GM19372 (cell line): ENCODE measurements at regions not wholly inside any gene's neighbourhood (a gene's known extent, or its start where the extent isn't known, plus 50 kb on each side); places are given as distances from the start of the nearest gene placed in this dataset.

Experiments used
- ATAC-seq: cut with Tn5 transposase; IDR thresholded peaks from one replicate; pipeline ENCODE4 v1.9.1; 2021; ENCODE audit warnings: mild to moderate bottlenecking, low read depth, moderate library complexity; ENCODE audit not compliant: unreplicated experiment

DNA sequence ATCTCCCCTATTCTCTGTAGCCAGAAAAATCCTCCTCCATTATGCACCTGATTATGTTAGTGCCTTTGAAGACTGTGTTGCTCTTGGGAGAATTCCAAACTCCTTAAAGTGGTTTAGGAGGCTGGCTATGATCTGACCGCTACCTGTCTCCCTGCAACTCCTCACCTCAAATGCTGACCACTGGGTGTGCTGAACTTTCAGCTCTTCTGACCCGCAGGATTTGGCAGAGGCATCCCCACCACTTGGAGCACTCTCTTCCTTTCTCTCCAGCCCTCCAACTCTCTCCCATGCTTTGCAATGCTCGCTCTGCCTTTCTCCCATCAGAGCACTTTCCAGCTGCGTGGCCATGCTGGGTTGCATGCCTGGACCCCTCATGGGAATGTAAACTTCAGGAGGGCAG is 227.6 kb downstream of the RPS24 start:
- no peak for ATAC-seq

DNA sequence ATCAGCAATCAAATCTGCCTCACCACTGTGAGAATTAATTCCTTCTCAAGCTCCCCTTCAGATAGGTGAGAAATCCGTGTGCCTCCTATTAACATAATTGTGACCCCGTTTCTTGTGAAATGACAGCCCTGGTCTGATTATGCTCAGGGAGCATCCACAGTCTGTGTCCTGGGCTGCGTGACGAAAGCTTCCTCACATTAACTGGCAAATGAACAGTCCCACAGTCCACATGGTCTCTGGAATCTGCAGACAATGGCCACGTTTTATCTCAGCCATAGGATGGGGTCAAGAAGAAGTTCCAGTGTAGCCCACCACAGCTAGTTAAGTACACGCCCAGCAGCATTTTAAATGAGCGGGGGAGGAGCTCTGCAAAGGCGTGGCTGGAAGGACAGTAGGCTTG is 229.2 kb downstream of the RPS24 start:
- no peak for ATAC-seq

DNA sequence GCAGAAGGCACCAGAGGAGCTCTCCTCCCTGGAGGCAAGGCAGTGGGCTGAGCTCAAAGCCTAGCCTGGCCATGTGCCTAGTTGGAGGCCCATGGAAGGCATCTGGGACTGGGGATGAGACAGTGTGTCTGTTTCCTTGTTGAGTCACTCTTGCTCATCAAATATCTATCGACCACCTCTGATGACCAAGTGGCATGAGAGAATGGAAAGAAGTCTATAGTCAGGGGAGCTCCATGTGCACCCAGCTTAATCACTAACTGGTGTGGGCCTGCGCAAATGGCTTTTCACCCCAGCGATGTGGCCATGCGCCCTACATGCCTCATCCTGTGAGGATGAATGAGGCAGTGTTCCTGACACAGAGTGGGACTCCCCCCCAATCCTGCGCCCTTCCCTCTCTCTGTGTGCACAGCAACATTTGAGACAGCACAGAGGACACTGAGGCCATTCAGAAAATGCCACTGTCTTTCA is 229.9 kb downstream of the RPS24 start:
- ATAC-seq = no peak

DNA sequence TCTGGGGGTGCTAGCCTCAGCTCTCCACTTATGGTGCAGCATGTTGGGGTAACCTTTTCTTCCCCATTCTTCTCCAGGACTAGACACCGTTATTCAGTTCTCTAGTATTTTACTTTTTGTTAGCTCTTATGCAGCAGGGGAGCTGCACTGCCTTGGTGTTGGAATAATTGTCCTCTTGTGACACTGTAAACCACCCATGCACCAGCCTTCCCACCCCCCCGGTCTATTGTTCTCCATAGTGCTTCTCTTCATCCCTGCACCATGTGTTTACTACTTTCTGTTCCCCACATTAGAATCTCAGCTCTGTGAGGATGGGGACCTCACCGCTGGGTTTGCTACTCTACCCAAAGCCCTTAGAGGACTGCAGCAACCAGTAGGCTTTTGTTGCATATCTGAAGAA is 230.7 kb downstream of the RPS24 start:
- ATAC-seq = no peak

DNA sequence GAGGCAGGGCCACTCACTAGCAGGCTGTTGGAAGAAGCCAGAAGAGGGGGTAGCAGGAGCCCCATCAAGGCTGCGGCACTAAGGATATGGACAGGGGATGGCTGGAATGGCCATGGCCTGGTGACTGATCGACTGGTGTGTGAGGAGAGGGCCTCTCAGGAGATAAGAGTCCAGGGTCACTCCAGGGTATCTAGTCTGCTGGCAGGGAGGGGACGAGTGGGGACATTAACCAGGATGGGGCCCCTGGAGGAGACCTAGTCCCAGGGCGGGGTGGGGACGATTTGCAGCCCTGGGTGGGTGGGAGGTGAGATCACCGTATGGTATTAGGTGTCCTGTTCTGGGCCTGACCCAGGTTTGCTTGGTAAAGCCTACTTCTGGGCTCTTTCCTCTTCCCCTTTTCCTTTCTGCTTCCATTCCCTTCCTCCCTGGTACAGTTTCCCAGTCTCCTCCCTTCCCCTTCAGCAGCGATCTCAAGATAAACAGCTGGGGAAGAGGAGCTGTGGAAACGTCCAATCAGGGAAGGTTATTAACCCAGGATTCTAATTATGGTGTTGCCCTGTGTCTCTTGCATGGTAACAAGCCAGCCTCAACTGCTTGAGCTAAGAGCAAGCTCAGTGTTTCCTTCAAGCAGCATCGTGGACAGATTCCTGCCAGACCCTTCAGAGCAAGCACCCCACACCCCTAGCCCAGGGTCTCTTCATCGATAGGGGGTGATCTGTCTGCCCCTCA is 233.2 kb downstream of the RPS24 start:
- no peak for ATAC-seq

DNA sequence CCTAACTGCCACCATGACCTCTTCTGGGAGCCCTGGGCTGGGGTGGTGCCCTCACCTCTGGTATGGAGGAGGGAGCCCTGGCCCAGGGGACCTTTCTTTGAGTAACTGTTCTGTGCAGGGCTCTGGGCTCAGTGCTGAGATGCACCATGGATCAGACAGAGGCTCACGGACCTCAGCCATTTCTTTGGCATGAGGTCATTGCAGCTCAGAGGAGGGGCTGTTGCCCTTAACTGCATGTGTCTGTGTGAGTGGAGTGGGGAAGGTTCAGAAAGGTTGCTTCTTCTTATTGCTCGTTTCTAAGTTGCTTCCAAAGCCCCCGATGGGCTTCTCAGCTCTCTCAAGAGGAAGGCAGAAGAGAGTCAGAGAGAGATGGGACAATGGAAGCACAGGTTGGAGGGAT is 233.9 kb downstream of the RPS24 start:
- ATAC-seq = no peak

DNA sequence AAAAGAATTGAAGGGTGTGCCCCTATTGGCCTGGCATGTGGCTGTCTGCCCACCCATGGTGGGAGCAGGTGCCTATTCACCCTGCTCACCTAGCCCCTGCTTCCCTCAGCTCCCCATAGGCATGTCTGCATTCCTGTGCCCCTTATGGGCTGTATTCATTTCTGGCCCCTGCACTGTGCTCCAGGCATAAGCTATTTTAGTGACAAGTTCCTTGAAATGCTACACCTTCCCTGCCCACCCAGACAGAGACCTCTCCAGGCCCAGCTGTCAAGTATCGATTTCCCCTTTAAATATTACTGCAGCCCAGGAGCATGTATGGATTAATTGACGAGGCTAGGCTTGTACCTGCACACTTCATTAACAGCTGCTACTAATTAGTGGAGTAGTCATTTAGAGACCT is 235.4 kb downstream of the RPS24 start:
- no peak for ATAC-seq

DNA sequence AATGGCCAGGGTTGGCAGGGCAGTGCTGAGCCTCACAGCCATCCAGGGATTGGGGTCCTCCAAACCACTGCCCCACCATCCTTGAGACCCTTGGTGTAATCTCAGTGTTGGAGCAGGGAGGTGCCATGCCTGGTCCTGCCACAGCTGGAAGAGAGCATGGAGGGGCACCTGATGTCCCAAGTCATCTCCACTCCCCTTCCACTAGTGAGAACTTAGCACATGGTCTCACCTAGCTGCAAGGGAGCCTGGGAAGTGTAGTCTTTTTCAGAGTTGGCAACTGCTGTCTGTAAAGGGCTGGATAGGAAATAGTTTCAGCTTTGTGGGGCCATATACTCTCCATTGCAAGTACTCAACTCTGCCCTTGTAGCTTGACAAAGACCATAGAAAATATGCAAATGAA is 238.7 kb downstream of the RPS24 start:
- no peak for ATAC-seq

DNA sequence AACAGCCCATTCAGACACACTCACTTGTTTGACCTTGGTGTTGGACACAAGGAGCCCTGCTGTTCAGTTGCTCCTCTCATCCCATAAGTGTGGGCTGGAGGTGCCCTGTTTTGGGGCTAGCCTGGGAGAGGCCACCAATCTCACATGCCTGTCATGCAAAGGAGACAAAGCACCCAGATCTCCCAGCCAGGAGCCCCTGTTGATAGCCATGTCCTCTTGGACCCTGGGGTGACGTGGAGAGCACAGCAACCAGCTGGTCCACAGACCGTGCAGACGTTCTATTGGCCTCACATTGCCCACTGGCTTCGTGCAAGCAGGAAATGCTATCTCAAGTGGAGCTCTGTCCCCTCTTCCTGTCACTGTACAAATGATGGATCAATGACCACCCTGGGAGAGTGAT is 240.8 kb downstream of the RPS24 start:
- ATAC-seq = no peak

DNA sequence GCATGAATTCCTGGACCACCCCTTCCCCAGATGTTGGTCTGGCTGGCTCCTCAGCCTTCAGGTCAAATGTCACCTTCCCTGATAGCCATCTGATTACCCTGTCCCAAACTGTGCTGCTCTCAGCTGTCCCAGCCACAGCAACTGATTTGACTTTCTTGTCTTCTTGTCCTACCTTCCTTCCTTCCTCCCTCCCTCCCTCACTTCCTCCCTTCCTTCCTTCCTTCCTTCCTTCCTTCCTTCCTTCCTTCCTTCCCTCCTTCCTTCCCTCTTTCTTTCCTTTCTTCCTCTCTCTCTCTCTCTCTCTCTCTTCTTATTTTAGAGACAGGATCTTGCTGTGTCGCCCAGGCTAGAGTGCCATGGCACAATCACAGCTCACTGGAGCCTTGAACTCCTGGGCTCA is 242.5 kb downstream of the RPS24 start:
- ATAC-seq = no peak

DNA sequence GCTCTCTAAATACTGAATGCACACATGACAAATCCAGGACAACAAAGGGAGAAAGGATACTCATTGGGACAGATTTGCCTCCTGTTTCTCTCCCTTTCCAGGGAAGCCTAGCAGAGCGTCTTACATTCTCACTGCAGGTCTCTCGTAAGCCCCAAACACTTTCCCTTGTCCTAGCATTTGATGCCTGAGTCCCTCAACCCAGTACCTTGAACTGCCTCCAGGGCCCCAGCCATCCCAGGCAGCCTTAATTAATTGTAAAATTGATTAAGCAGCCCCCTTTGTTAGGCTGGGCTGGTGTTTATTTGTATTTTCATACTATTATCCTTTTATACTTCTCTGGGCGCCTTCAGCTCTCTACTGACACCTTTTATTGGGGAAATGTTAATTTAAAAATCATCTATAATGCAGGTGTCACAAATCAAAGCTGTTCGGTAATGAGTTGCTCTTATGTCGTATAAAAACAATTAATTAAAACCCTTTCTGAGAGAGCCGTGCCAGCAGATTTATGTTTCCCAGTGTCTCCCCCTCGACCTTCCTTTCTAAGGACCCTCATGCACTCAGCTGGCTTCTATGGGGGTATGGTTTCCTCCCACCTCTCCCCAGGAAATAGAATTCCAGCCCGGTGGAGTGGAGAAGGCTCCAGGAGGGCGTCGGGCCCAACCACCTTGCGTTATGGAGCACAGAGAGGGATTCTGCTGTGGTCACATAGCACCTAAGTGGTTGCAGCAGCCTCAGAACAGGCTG is 243.8 kb downstream of the RPS24 start:
- no peak for ATAC-seq

DNA sequence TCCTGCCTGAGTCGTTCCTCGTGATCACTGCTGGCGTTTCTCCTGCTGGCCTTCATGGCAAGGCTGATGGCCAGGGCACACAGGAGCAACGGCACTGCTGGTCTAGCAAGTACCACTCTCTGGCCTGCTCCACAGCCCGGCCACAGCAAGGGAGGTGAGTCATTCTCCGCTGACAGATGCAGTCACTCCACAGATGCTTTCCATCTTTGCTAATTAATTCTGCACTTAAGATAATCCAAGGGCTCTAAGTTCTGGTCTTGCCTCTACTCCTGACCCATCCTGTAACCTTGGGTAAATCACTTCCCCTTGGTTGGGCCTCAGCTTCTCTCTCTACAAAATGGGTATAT is 244.4 kb downstream of the RPS24 start:
- no peak for ATAC-seq

DNA sequence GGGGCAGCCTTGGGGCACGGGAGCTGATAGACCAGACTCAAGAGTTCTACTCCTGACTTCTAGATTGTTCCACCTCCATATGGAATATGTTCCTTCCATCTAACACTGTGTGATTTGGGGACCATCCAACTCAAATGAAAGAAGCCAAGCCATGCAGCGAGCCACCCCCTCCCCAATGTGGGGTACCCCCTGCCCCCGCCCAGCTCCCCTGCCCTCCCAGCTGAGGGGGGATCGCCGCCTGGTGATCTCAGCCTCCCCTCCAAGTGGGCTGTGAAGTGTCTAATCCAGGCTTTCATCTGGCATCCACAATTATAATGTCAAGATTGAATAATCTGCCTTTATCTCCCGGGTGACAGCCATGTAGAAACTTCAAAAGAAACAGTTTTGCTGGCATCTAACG is 246.1 kb downstream of the RPS24 start:
- no peak for ATAC-seq

DNA sequence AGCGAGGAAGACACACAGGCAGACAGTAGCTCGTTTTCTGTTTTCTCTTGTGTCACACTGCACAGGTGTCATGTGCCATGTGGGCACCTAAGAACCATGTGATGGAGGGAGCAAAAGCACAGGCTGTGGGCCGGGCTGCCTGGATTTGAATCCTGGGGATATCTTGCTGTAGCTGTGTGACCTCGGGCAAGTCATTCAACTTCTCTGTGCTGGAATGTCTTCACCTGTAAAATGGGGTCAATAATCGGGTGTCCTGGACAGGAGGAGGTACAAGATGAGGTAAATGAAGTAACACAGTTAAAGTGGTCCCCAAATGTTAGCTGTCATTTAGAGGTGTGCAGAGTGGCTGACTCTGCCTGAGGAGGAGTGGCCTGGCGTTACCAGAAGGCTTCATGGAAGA is 246.9 kb downstream of the RPS24 start:
- no peak for ATAC-seq

DNA sequence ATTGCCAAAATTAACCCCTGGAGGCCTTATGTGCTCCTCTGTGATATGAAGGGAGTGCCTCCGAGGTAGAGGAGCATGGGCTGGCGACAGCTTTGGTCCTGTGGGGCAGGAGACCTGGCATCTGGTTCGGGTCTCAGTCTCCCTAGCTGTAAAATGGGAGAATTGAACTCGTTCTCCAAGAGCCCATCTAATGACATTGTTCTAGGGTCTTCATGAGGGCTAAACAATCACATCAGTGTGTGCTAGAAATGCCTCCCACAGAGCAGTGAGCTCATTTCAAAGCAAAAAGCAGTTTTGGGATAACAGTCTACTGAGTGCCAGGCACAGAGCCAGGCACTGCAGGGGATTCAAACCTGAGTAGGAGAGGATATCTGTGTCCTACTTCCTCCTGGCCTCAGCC is 248.0 kb downstream of the RPS24 start:
- no peak for ATAC-seq

DNA sequence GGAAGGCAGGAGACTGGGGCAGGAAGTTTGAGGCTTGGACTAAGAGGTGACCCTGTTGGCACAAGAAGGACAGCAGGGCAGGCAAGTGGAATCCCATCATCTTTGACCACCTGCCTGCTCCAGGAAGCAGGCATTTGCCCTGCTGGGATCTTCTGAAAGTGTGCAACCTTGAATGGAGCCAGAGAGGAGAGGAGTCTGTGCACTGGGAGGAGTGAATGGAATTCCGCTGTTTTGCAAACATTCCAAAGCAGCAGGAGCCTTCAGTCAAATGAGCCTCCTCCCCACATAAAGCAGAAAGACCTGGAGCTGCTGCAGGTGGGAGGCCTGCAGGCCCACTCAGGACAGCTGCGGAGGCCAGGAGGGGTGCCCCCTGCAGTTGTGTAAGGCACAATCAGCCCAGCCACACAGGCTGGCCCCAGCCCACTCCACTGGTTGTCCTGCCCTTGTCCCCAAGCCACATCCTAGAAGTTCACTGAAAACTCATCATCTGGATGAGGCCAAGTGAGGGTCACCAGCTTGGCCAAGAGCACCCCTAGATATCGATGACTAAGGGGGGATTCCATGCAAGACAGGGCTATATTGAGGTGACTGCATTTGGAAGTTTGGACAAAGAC is 249.5 kb downstream of the RPS24 start:
- ATAC-seq = no peak

DNA sequence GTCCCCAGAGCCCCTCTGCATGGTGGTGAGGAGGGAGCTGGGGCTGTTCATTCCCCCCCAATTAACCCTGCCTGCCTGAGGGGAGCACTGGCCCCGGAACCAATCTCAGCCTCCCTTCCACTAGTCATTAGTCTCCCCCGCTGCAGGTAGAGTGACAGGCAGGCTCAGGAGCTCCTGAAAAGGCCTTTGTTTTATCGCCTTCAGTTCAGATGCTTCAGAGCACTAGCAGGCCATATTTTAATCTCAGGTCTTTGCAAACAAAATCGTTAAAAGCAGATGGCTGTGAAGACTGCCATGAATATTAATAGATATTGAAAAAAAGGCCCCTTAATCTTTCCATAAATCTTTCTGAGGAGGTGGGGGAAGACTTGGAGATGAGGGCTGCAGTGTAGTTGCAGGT is 250.7 kb downstream of the RPS24 start:
- ATAC-seq = no peak

DNA sequence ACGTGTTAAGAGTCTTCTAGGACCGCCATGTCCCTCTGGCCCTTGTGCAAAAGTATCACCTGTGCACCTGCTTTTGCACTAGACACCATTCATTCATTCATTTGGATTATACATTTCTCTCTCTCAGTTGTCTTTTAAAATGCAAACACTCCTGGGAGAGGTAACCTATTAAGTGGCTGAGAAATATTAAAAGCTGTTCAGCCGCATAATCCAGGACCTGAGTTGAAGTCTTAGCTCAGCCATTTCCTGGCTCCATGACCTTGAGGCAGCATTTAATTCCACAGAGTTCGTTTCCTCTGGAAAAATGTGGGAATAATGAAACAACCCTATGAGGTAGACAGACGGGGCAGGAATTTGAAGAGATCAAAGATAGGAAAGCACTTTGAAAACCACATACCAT is 251.6 kb downstream of the RPS24 start:
- ATAC-seq = no peak

DNA sequence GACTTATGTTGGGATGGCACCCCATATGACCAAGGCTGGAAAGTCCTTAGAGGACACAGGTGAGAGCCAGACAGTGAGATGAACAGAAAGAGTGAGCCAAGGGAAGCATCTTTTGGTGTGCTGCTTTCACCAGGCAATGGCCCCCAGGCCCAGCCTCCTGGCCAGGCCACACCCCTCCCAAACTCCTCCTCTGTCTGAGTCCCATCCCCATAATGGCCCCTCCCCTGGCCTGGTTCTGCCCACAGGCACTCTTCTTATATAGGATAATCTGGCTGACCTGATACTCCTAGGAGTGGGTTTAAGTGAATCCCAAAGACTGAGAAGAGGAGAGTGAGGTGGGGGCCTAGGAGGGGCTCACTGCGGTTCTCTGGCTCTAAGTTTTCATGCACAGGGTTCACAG is 252.5 kb downstream of the RPS24 start:
- no peak for ATAC-seq

DNA sequence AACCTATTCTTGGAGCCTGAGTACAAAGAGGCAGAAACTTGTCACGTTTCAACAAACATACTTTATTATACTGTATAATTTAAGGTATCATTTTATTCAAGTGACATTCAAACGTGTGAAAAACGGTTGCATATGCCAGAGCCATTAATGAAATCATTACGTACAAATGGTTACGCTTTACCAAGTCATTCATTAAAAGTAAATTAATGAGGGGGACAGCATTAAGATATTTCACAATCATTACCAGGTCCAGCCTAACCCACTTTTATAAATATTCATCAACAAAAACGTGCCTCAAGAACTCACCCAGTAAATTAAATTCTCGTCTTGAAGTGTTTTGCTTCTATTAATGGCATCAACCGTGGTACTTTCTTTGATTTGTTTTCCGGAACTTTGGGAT is 253.0 kb downstream of the RPS24 start:
- no peak for ATAC-seq

DNA sequence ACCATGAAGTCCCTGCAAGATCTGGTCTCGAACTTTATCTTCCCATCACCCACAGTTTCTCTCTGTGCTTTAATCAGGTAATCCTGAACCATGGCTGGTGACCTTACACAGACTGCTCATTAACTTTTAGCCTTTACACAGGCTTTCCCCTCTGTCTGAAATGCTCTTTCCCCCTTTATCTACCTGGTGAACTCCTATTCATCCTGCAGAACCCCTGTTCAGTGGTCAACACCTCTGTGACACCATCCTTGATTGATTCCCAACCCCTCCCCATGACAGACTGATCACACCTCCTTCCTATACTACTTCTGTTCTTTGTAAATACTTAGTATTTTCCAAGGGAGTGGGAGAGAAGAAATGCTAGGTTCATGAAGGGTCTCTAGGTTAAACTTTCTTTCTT is 254.0 kb downstream of the RPS24 start:
- ATAC-seq = no peak

DNA sequence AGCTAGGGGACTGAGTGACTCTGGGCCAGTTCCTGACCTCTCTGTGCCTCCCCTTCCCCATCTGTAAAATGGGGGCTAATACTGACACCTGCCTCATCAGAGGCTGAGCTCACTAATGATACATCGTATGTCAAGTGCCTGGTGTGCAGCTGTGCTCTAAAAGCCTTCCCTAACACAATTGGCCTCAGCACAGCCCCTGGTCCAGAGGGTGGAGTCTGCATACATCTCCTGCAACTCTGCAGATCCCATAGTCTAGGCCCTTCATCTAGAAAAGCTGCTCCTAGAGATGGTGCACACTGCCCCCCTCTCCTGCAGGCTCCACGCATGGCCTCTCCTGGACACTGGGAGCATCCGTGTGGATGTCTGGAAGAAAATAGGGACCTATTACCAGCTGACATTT is 255.0 kb downstream of the RPS24 start:
- no peak for ATAC-seq
